ENCODE measurements at regions not wholly inside any gene's neighbourhood (a gene's known extent, or its start where the extent isn't known, plus 50 kb on each side); places are given as distances from the start of the nearest gene placed in this dataset.

DNA sequence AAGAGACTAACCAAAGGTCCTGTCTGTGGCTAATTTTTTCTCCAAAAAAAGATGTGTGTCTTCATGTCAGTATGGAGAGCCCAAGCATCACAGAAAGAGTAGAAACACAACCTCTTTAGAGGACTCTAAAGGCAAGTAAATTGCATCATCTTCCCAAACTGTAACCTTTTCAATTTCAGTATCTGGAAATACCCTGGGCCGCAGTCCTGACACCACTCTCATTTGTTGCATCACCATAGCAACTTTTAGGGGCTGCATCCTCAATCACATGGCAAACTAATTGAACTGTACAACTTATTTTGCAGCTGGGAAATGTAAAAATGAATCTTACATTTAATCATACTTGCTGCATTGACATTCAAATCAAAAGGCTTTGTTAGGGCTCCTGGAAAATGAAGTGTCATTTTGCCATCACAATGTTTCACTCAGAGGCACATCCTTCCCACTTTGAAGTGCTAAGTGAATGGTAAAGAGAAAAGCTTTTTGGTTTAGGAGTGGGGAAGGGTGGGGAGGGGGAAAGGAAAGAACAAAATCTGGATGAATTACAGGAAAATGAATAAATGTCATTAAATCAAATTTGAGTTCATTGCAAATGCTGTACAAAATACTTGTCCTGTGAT, 60.6 kb upstream of the GRIA1 start:
- TF ChIP-seq, protein P1, sequence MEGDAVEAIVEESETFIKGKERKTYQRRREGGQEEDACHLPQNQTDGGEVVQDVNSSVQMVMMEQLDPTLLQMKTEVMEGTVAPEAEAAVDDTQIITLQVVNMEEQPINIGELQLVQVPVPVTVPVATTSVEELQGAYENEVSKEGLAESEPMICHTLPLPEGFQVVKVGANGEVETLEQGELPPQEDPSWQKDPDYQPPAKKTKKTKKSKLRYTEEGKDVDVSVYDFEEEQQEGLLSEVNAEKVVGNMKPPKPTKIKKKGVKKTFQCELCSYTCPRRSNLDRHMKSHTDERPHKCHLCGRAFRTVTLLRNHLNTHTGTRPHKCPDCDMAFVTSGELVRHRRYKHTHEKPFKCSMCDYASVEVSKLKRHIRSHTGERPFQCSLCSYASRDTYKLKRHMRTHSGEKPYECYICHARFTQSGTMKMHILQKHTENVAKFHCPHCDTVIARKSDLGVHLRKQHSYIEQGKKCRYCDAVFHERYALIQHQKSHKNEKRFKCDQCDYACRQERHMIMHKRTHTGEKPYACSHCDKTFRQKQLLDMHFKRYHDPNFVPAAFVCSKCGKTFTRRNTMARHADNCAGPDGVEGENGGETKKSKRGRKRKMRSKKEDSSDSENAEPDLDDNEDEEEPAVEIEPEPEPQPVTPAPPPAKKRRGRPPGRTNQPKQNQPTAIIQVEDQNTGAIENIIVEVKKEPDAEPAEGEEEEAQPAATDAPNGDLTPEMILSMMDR (conservative IDR thresholded peaks at IDR 0.05), result no peak
- no peak for TF ChIP-seq ZFX (IDR thresholded peaks at IDR 0.05)
- no peak overlapping the region for H3K27ac ChIP-seq

DNA sequence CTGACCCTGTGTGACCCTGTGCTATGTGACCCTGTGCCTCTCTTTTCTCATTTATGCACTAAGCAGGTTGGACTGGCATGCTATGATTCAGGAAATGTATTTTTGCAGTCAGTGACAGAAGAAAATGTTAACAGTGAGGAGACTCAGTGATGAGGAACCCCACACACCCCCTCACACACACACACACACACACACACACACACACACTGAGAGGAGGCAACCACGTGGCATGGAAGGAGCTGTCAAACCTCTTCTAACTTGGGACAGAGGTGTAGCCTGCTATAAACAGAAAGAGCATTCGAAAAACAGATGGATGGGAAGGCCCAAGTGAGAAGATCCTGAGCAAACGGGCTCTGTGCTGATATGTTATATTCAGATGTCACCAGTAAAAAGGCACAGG, 57.9 kb upstream of the GRIA1 start:
- no peak overlapping the region for H3K27ac ChIP-seq

DNA sequence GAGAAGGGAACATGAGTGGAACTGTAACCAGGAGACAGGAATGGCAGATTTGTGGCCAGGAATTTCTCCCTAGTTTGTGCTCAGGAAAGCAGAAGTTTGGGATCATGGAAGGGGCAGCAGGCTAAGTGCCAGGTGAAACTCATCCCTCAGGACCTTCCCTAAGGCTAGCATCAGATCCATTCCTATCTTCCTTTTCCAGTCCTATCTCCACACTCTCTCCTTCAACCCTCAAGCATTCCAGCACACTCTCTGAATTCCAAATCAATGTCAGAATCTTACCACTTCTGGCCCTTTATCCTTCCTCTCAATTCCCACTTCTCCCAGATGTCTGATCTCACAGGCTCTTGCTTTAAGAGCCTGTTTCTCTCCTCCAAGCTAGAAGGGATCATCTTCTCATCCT, 53.2 kb upstream of the GRIA1 start:
- no peak overlapping the region for H3K27ac ChIP-seq
- TF ChIP-seq, protein P1 (conservative IDR thresholded peaks at IDR 0.05), result no peak
- no peak for TF ChIP-seq ZFX (IDR thresholded peaks at IDR 0.05)

More for the DNA sequence above, 57.9 kb upstream of the GRIA1 start:
- TF ChIP-seq, protein P1 (conservative IDR thresholded peaks at IDR 0.05), result no peak
- no peak for TF ChIP-seq ZFX (IDR thresholded peaks at IDR 0.05)

- no peak overlapping the region for H3K27ac ChIP-seq
- TF ChIP-seq, protein P1 (conservative IDR thresholded peaks at IDR 0.05), result no peak
- TF ChIP-seq ZFX (IDR thresholded peaks at IDR 0.05), result no peak
Observed at GRCh38 chr5:153439130-153439529, 51.3 kb upstream of the GRIA1 start.

Measured in C4-2B (cell line).